ENCODE measurements at regions not wholly inside any gene's neighbourhood (a gene's known extent, or its start where the extent isn't known, plus 50 kb on each side); places are given as distances from the start of the nearest gene placed in this dataset.

- H3K79me2 ChIP-seq (ENCODE audit: low read depth): no peaks in the 10 kb centered on the region
- H3K27ac ChIP-seq: no peak overlapping the region
- ChIA-PET POLR2A (ENCODE audit: unreplicated experiment) (no interaction called here), CTCF (no interaction called here)
- H4K20me1 ChIP-seq (ENCODE audit: insufficient read depth): no peaks in the 10 kb centered on the region
- H3F3A ChIP-seq (ENCODE audit: insufficient read depth, low read depth): no peaks in the 10 kb centered on the region
- no peak overlapping the region for H3K4me3 ChIP-seq
- H2AFZ ChIP-seq: no peak overlapping the region
- peaks cover 55% of the 10 kb centered on the region for H3K27me3 ChIP-seq (ENCODE audit: insufficient read depth, low read depth)
- H3K4me1 ChIP-seq (replicated peaks; ENCODE audit: insufficient read depth): no peaks in the 10 kb centered on the region
- BruUV-seq (replicated peaks): no TSS peak
- H3K4me2 ChIP-seq: no peak overlapping the region
- no peak for DNase-seq
- TF ChIP-seq, protein P1, sequence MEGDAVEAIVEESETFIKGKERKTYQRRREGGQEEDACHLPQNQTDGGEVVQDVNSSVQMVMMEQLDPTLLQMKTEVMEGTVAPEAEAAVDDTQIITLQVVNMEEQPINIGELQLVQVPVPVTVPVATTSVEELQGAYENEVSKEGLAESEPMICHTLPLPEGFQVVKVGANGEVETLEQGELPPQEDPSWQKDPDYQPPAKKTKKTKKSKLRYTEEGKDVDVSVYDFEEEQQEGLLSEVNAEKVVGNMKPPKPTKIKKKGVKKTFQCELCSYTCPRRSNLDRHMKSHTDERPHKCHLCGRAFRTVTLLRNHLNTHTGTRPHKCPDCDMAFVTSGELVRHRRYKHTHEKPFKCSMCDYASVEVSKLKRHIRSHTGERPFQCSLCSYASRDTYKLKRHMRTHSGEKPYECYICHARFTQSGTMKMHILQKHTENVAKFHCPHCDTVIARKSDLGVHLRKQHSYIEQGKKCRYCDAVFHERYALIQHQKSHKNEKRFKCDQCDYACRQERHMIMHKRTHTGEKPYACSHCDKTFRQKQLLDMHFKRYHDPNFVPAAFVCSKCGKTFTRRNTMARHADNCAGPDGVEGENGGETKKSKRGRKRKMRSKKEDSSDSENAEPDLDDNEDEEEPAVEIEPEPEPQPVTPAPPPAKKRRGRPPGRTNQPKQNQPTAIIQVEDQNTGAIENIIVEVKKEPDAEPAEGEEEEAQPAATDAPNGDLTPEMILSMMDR (conservative IDR thresholded peaks at IDR 0.05): no peak
- TF ChIP-seq EZH2 (IDR thresholded peaks at IDR 0.05; ENCODE audit: low read depth): no peak
- H3K9me3 ChIP-seq (ENCODE audit: insufficient read depth, low read depth): no peaks in the 10 kb centered on the region
- no peaks in the 10 kb centered on the region for H3K36me3 ChIP-seq (ENCODE audit: low read depth)
- intact Hi-C loops (cut with micrococcal nuclease; ENCODE audit: unreplicated experiment): no loop called here
- no peaks in the 10 kb centered on the region for H3K9me2 ChIP-seq (ENCODE audit: insufficient read depth)
Measured at GRCh38 chr6:169370054-169370453, 116.4 kb upstream of the THBS2 start.

GRCh38 chr6:169368200-169368599 is 114.6 kb upstream of the THBS2 start:
- H3K9me3 ChIP-seq (ENCODE audit: insufficient read depth, low read depth): no peaks in the 10 kb centered on the region
- no peak overlapping the region for H3K4me2 ChIP-seq
- H3K9me2 ChIP-seq (ENCODE audit: insufficient read depth): no peaks in the 10 kb centered on the region
- no peaks in the 10 kb centered on the region for H3K4me1 ChIP-seq (replicated peaks; ENCODE audit: insufficient read depth)
- peaks cover 59% of the 10 kb centered on the region for H3K27me3 ChIP-seq (ENCODE audit: insufficient read depth, low read depth)
- H3K27ac ChIP-seq: no peak overlapping the region
- no TSS peak for BruUV-seq (replicated peaks)
- POLR2A ChIA-PET (ENCODE audit: unreplicated experiment): no interaction called here
- no peaks in the 10 kb centered on the region for H3K79me2 ChIP-seq (ENCODE audit: low read depth)
- no peak overlapping the region for H2AFZ ChIP-seq
- no peak for DNase-seq
- intact Hi-C loops (cut with micrococcal nuclease; ENCODE audit: unreplicated experiment): no loop called here
- H4K20me1 ChIP-seq (ENCODE audit: insufficient read depth): no peaks in the 10 kb centered on the region
- no peaks in the 10 kb centered on the region for H3K36me3 ChIP-seq (ENCODE audit: low read depth)
- TF ChIP-seq EZH2 (IDR thresholded peaks at IDR 0.05; ENCODE audit: low read depth): no peak
- TF ChIP-seq, protein P1 (conservative IDR thresholded peaks at IDR 0.05): no peak
- no peaks in the 10 kb centered on the region for H3F3A ChIP-seq (ENCODE audit: insufficient read depth, low read depth)
- no peak overlapping the region for H3K4me3 ChIP-seq
- CTCF ChIA-PET: no interaction called here

DNA sequence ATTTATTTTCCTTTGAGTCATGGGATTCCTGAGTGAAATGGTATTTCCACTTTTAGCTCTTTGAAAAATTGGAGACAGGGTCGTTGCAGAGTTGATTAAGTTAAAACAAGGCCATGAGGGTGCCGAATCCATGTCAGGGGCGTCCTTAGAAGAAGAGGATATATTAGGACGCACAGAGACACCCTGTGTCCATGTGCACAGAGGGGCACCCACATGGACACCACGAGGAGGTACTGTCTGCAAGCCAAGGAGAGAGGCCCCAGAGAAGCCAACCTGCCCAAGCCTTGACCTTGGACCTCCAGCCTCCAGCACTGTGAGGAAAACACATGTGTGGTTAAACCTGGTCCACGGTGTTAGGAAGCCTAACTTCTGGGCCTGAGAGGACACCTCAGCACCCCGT is 113.9 kb upstream of the THBS2 start:
- H2AFZ ChIP-seq: no peak overlapping the region
- H3K27ac ChIP-seq: no peak overlapping the region
- BruUV-seq (replicated peaks): no TSS peak
- H3K9me3 ChIP-seq (ENCODE audit: insufficient read depth, low read depth): no peaks in the 10 kb centered on the region
- no peaks in the 10 kb centered on the region for H3K4me1 ChIP-seq (replicated peaks; ENCODE audit: insufficient read depth)
- no peaks in the 10 kb centered on the region for H3K36me3 ChIP-seq (ENCODE audit: low read depth)
- H3K9me2 ChIP-seq (ENCODE audit: insufficient read depth): no peaks in the 10 kb centered on the region
- POLR2A ChIA-PET (ENCODE audit: unreplicated experiment): no interaction called here
- TF ChIP-seq, protein P1 (conservative IDR thresholded peaks at IDR 0.05): no peak
- no peak for TF ChIP-seq EZH2 (IDR thresholded peaks at IDR 0.05; ENCODE audit: low read depth)
- no peak overlapping the region for H3K4me2 ChIP-seq
- no peaks in the 10 kb centered on the region for H3K79me2 ChIP-seq (ENCODE audit: low read depth)
- DNase-seq: no peak
- H4K20me1 ChIP-seq (ENCODE audit: insufficient read depth): no peaks in the 10 kb centered on the region
- intact Hi-C loops (cut with micrococcal nuclease; ENCODE audit: unreplicated experiment): no loop called here
- no peak overlapping the region for H3K4me3 ChIP-seq
- no peaks in the 10 kb centered on the region for H3F3A ChIP-seq (ENCODE audit: insufficient read depth, low read depth)
- peaks cover 59% of the 10 kb centered on the region for H3K27me3 ChIP-seq (ENCODE audit: insufficient read depth, low read depth)
- CTCF ChIA-PET: no interaction called here
